C4-2B (cell line): ENCODE measurements at regions not wholly inside any gene's neighbourhood (a gene's known extent, or its start where the extent isn't known, plus 50 kb on each side); places are given as distances from the start of the nearest gene placed in this dataset.

ENCODE experiments used
- H3K27ac ChIP-seq: fragments of 450-650 bp; 2 replicates; pipeline ENCODE4 v1.5.1; 2017
- CTCF ChIP-seq: fragments of 450-650 bp; conservative IDR thresholded peaks from 2 replicates; pipeline ENCODE4 v1.5.1; 2017; ENCODE audit warnings: mild to moderate bottlenecking
- ZFX ChIP-seq: fragments of 450-650 bp; IDR thresholded peaks from 2 replicates; pipeline ENCODE4 v1.6.1; 2017

- TF ChIP-seq ZFX = no peak
- TF ChIP-seq CTCF = peak; percentile 35
Measured at GRCh38 chr18:41899535-41899934, 55.5 kb upstream of the PIK3C3 start.

DNA sequence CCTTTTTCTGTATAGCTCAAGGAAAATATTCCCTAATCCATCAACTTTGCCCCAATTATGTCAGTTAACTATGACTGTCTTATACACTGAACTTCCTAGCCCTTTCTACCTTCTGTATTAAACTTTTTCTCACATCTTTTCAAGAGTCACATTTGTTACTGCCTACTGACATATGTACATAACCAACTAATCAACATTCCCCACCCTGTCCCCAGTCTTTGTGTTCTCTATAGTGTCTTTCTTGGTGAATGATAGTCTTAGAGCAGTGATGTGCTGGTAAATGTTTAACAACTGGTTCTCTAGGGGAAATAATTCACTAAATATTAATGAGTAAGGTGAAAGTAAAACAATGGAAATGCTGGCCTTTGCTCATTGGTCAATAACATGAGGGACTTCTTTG is 61.6 kb upstream of the PIK3C3 start:
- TF ChIP-seq ZFX (no peak), CTCF (no peak)
- no peak overlapping the region for H3K27ac ChIP-seq

More at GRCh38 chr18:41899535-41899934, 55.5 kb upstream of the PIK3C3 start:
- H3K27ac ChIP-seq = no peak overlapping the region

DNA sequence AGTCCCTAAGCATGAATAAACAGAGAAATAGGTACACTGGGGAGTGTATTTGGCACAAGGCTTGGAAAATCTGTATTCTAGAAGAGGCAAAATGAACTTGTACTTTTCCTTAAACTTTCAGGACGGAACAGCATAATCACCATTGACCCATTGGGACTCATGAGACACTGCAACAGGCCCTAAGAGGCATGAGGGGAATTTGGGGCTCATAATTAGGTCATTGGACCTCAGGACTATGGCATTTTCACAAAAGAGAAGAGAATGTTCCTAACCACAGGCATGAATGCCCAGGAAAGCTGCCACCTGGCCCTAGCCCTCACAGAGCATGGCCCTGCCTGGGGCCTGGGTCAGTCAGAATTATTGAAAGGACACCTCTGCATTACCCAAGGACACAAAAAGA is 67.9 kb upstream of the PIK3C3 start:
- TF ChIP-seq ZFX (no peak), CTCF (no peak)
- no peak overlapping the region for H3K27ac ChIP-seq

GRCh38 chr18:41886126-41886807 is 68.8 kb upstream of the PIK3C3 start:
- H3K27ac ChIP-seq = no peak overlapping the region
- TF ChIP-seq CTCF (no peak), ZFX (no peak)

- no peak overlapping the region for H3K27ac ChIP-seq
- TF ChIP-seq ZFX (no peak), CTCF (no peak)
Measured at GRCh38 chr18:41881285-41881684, 73.7 kb upstream of the PIK3C3 start.

DNA sequence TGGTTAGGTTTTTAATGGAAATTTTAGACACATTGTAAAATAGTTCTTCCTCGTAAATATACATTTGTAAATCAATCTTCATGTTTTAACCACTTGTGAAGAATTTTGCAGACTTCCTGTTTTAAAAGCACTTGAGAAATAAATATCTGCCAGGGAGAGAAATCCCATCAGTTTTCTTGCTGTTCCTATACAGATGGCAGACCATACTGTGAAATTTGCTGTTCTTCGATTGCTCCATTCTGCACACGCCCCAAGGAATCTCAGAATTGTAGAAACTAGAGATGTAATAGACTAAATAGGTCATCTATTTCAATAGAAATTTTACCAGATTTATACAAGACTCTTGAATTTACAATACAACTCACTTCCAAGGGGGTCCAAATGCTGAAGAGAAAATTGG is 75.8 kb upstream of the PIK3C3 start:
- no peak overlapping the region for H3K27ac ChIP-seq
- TF ChIP-seq ZFX (no peak), CTCF (no peak)

GRCh38 chr18:41875094-41875780 is 79.8 kb upstream of the PIK3C3 start:
- TF ChIP-seq ZFX (no peak), CTCF (no peak)

More at GRCh38 chr18:41875094-41875780, 79.8 kb upstream of the PIK3C3 start:
- H3K27ac ChIP-seq = no peak overlapping the region
